Neuronal stem cell (in vitro differentiated cells): ENCODE measurements at regions not wholly inside any gene's neighbourhood (a gene's known extent, or its start where the extent isn't known, plus 50 kb on each side); places are given as distances from the start of the nearest gene placed in this dataset.

Experiments
- DNase-seq: peaks from one replicate; pipeline ENCODE4 v3.0.0-alpha.2; 2013; ENCODE audit warnings: low spot score
- H2AFZ ChIP-seq: one replicate; pipeline ENCODE4 v1.6.1; 2013; ENCODE audit warnings: mild to moderate bottlenecking, low read length, inconsistent platforms
- H2AK5ac ChIP-seq: 2 replicates; pipeline ENCODE4 v1.6.1; 2013; ENCODE audit warnings: low read depth, mild to moderate bottlenecking, inconsistent platforms, low read length, moderate library complexity, mixed read lengths
- H2BK120ac ChIP-seq: 2 replicates; pipeline ENCODE4 v1.6.1; 2013; ENCODE audit warnings: low read depth, mild to moderate bottlenecking, inconsistent platforms, low read length, moderate library complexity, mixed read lengths
- H2BK12ac ChIP-seq: one replicate; pipeline ENCODE4 v1.6.1; 2013; ENCODE audit warnings: low read length, inconsistent platforms
- H2BK15ac ChIP-seq: 2 replicates; pipeline ENCODE4 v1.6.1; 2013; ENCODE audit warnings: mild to moderate bottlenecking, low read length, inconsistent platforms, mixed read lengths
- H2BK5ac ChIP-seq: one replicate; pipeline ENCODE4 v1.6.1; 2013; ENCODE audit warnings: inconsistent platforms, mild to moderate bottlenecking, low read length, moderate library complexity
- H3K14ac ChIP-seq: one replicate; pipeline ENCODE4 v1.6.1; 2013; ENCODE audit warnings: low read length, inconsistent platforms
- H3K18ac ChIP-seq: 2 replicates; pipeline ENCODE4 v1.6.1; 2013; ENCODE audit warnings: low read length, inconsistent platforms
- H3K23ac ChIP-seq: 2 replicates; pipeline ENCODE4 v1.6.1; 2013; ENCODE audit warnings: low read depth, mild to moderate bottlenecking, mixed read lengths, low read length, inconsistent platforms; ENCODE audit not compliant: poor library complexity
- H3K27ac ChIP-seq: replicated peaks from 3 replicates; pipeline ENCODE4 v1.5.1; 2013; ENCODE audit warnings: low read length, inconsistent platforms
- H3K27me3 ChIP-seq, 3 experiments: 2 replicates each; pipeline ENCODE4 v1.6.1; 2013; ENCODE audit warnings: low read length in 3 of 3, mild to moderate bottlenecking in 2 of 3, inconsistent platforms in 1 of 3, low read depth in 1 of 3, mixed read lengths in 1 of 3, moderate library complexity in 1 of 3; ENCODE audit not compliant: control insufficient read depth in 3 of 3, insufficient read depth in 3 of 3
- H3K36me3 ChIP-seq, 2 donors: replicated peaks in 1 of 2; 2 replicates each; pipeline ENCODE4 v1.6.1; 2013; ENCODE audit warnings: low read length in 2 of 2; ENCODE audit not compliant: control insufficient read depth in 2 of 2, insufficient read depth in 2 of 2
- H3K4ac ChIP-seq: 2 replicates; pipeline ENCODE4 v1.6.1; 2013; ENCODE audit warnings: inconsistent platforms, mild to moderate bottlenecking, low read length, moderate library complexity
- H3K4me1 ChIP-seq, 2 donors: 1 replicate in 1 of 2; 2 replicates in 1 of 2; pipeline ENCODE4 v1.6.1; 2013; ENCODE audit warnings: low read length in 2 of 2, low read depth in 1 of 2; ENCODE audit not compliant: control insufficient read depth in 2 of 2, insufficient read depth in 1 of 2
- H3K4me2 ChIP-seq: one replicate; pipeline ENCODE4 v1.6.1; 2013; ENCODE audit warnings: mild to moderate bottlenecking, low read length, inconsistent platforms; ENCODE audit not compliant: insufficient read depth, poor library complexity, severe bottlenecking
- H3K4me3 ChIP-seq, 2 donors: 2 replicates each; pipeline ENCODE4 v1.5.1; 2013; ENCODE audit warnings: low read length in 2 of 2, mild to moderate bottlenecking in 2 of 2, inconsistent platforms in 1 of 2, moderate library complexity in 1 of 2
- H3K79me1 ChIP-seq: one replicate; pipeline ENCODE4 v1.6.1; 2013; ENCODE audit warnings: low read depth, mild to moderate bottlenecking, inconsistent platforms, low read length, moderate library complexity
- H3K9ac ChIP-seq: one replicate; pipeline ENCODE4 v1.6.1; 2013; ENCODE audit warnings: mild to moderate bottlenecking, low read depth, low read length, inconsistent platforms; ENCODE audit not compliant: poor library complexity
- H3K9me3 ChIP-seq, 2 donors: replicated peaks in 1 of 2; 2 replicates each; pipeline versions ENCODE3 to v1.6.1; 2013; ENCODE audit warnings: low read length in 2 of 2, mild to moderate bottlenecking in 2 of 2, inconsistent platforms in 1 of 2, low read depth in 1 of 2, mixed read lengths in 1 of 2, moderate library complexity in 1 of 2; ENCODE audit not compliant: control insufficient read depth in 2 of 2, insufficient read depth in 1 of 2
- H4K8ac ChIP-seq: one replicate; pipeline ENCODE4 v1.6.1; 2013; ENCODE audit warnings: low read depth, mild to moderate bottlenecking, inconsistent platforms, low read length, moderate library complexity
- H4K91ac ChIP-seq: one replicate; pipeline ENCODE4 v1.6.1; 2013; ENCODE audit warnings: low read length, low read depth, mild to moderate bottlenecking, inconsistent platforms; ENCODE audit not compliant: poor library complexity
- WGBS, 2 donors: extraction: QIAGEN DNeasy Blood & Tissue Kit; methylation state at CpG; one replicate each; pipeline ENCODE4 v1.1.7; 2013; ENCODE audit warnings: missing lambda C conversion rate in 2 of 2, mixed read lengths in 1 of 2; ENCODE audit not compliant: insufficient read length in 2 of 2, insufficient replicate concordance in 1 of 2; ENCODE audit errors: extremely low coverage in 2 of 2; 5-methylcytosine and 5-hydroxymethylcytosine counted together

DNA sequence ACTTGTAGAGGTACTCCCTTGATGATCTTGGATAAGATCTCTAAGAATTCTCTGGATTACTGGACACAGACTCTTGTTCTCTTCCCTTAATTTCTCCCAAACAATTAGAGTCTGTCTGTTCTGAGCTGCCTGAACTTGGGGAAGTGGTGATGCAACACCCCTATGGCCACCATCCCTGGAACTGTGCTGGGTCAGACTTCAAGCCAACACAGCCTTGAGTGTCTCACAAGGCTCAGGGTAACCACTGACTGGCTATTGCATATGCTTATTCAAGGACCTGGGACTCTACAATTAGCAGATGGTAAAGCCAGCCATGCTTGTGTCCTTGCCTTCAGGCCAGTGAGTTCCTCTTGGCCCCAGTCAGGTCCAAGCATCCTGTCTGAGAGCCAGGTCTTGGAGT lies 504.5 kb downstream of the MAN2A1 start:
- no peak overlapping the region for H3K9ac ChIP-seq
- no peak overlapping the region for H3K4ac ChIP-seq
- H3K14ac ChIP-seq, result no peak overlapping the region
- H4K8ac ChIP-seq, result no peak overlapping the region
- H2BK5ac ChIP-seq, result no peak overlapping the region
- no peak overlapping the region for H3K4me2 ChIP-seq
- H2BK12ac ChIP-seq, result no peak overlapping the region
- H3K4me3 ChIP-seq, result no peak overlapping the region
- H3K18ac ChIP-seq, result no peak overlapping the region
- no peak overlapping the region for H3K23ac ChIP-seq
- H2BK15ac ChIP-seq, result no peak overlapping the region
- H2AK5ac ChIP-seq, result no peak overlapping the region
- peaks cover 0 to 2% (median 0%) of the 10 kb centered on the region in 3 experiments for H3K27me3 ChIP-seq
- no peak overlapping the region for H4K91ac ChIP-seq
- H3K36me3 ChIP-seq, result peaks cover 0 to 4% of the 10 kb centered on the region in 2 donors
- no peak overlapping the region for H3K27ac ChIP-seq
- H3K9me3 ChIP-seq, result peaks cover 6 to 11% of the 10 kb centered on the region in 2 donors
- no peak overlapping the region for H2AFZ ChIP-seq
- H3K4me1 ChIP-seq, result no peaks in the 10 kb centered on the region
- H3K79me1 ChIP-seq, result no peaks in the 10 kb centered on the region
- H2BK120ac ChIP-seq, result no peak overlapping the region
- DNase-seq, result no peak

GRCh38 chr5:110195288-110195687 lies 505.6 kb downstream of the MAN2A1 start:
- Histone ChIP-seq H3K79me1 (no peaks in the 10 kb centered on the region), H3K4me1 (no peaks in the 10 kb centered on the region), H2BK120ac (no peak overlapping the region), H3K27ac (no peak overlapping the region), H2BK5ac (no peak overlapping the region), H3K4ac (no peak overlapping the region), H3K18ac (no peak overlapping the region), H3K9me3 (peaks cover 11 to 13% of the 10 kb centered on the region in 2 donors), H3K9ac (no peak overlapping the region), H2BK12ac (no peak overlapping the region), H2BK15ac (no peak overlapping the region), H4K8ac (no peak overlapping the region), H2AFZ (no peak overlapping the region), H4K91ac (no peak overlapping the region), H2AK5ac (no peak overlapping the region), H3K4me2 (no peak overlapping the region), H3K4me3 (no peak overlapping the region), H3K23ac (no peak overlapping the region), H3K27me3 (peaks cover 0 to 2% (median 0%) of the 10 kb centered on the region in 3 experiments), H3K36me3 (peaks cover 0 to 6% of the 10 kb centered on the region in 2 donors), H3K14ac (no peak overlapping the region)
- DNase-seq, result no peak
- no CpG with 5 or more reads among the region's 1 CpG for WGBS, 2 donors

GRCh38 chr5:110201791-110202190 lies 512.1 kb downstream of the MAN2A1 start:
- Histone ChIP-seq H2AK5ac (no peak overlapping the region), H3K4ac (no peak overlapping the region), H3K79me1 (no peaks in the 10 kb centered on the region), H3K4me2 (no peak overlapping the region), H3K4me1 (no peaks in the 10 kb centered on the region), H2AFZ (no peak overlapping the region), H2BK15ac (no peak overlapping the region), H3K4me3 (no peak overlapping the region), H4K8ac (no peak overlapping the region), H3K27me3 (peaks cover 0 to 2% (median 0%) of the 10 kb centered on the region in 3 experiments), H2BK5ac (no peak overlapping the region), H3K9ac (no peak overlapping the region), H2BK120ac (no peak overlapping the region), H3K23ac (no peak overlapping the region), H4K91ac (no peak overlapping the region), H2BK12ac (no peak overlapping the region), H3K36me3 (peaks cover 0 to 8% of the 10 kb centered on the region in 2 donors), H3K9me3 (peaks cover 7 to 8% of the 10 kb centered on the region in 2 donors), H3K27ac (no peak overlapping the region), H3K18ac (no peak overlapping the region), H3K14ac (no peak overlapping the region)
- no peak for DNase-seq
- no CpG with 5 or more reads among the region's 1 CpG for WGBS, 2 donors

DNA sequence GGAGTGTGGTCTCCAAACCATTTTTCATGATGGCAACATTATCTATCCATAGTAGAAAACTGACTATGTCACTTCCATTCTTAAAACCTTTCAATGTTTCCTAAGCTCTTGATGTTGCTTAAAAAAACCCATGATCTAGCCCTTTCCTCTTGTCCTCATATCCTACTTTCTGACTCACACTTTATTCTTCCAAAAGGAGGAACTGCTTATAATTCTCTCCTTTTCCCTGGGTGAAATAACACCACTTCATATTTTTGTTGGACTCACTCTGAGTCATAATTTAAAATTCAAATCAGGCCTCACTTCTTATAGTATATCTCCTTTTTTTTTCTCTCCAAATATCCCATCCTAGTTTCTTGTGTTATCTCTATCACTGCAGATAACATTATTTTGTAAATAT lies 513.9 kb downstream of the MAN2A1 start:
- no peak overlapping the region for H3K9ac ChIP-seq
- no peak overlapping the region for H2AK5ac ChIP-seq
- H3K27me3 ChIP-seq, result peaks cover 0 to 2% (median 0%) of the 10 kb centered on the region in 3 experiments
- peaks cover 7 to 8% of the 10 kb centered on the region in 2 donors for H3K9me3 ChIP-seq
- no peak overlapping the region for H4K8ac ChIP-seq
- no peak overlapping the region for H3K4me2 ChIP-seq
- peaks cover 0 to 8% of the 10 kb centered on the region in 2 donors for H3K36me3 ChIP-seq
- H3K23ac ChIP-seq, result no peak overlapping the region
- H2BK12ac ChIP-seq, result no peak overlapping the region
- no peak overlapping the region for H4K91ac ChIP-seq
- no peak overlapping the region for H2BK15ac ChIP-seq
- DNase-seq, result no peak
- no peak overlapping the region for H3K18ac ChIP-seq
- no peak overlapping the region for H3K27ac ChIP-seq
- H3K14ac ChIP-seq, result no peak overlapping the region
- no peaks in the 10 kb centered on the region for H3K79me1 ChIP-seq
- H2BK5ac ChIP-seq, result no peak overlapping the region
- no peak overlapping the region for H3K4ac ChIP-seq
- no peak overlapping the region for H2AFZ ChIP-seq
- no peak overlapping the region for H2BK120ac ChIP-seq
- no peaks in the 10 kb centered on the region for H3K4me1 ChIP-seq
- no peak overlapping the region for H3K4me3 ChIP-seq
